H1 (cell line): ENCODE measurements at regions not wholly inside any gene's neighbourhood (a gene's known extent, or its start where the extent isn't known, plus 50 kb on each side); places are given as distances from the start of the nearest gene placed in this dataset.

Experiments used
- CTCF ChIA-PET: fragments of 300-600 bp; sonication (Branson Sonifier 250); formaldehyde crosslinking; loops from one replicate; lab custom pipeline; 2021; ENCODE audit not compliant: partially characterized antibody; lab: Charles Lee
- POLR2A ChIA-PET: fragments of 300-600 bp; sonication (Branson Sonifier 250); formaldehyde crosslinking; loops from one replicate; lab custom pipeline; 2021; ENCODE audit warnings: inconsistent platforms; ENCODE audit not compliant: partially characterized antibody; lab: Charles Lee
- DNase-seq, 2 experiments: peaks; one replicate each; pipeline versions ENCODE4 v3.0.0 to v3.0.0-alpha.2; 2010 to 2022; ENCODE audit warnings: low spot score in 2 of 2, low read depth in 1 of 2, mixed read lengths in 1 of 2
- FAIRE-seq: peaks from 2 replicates; lab custom pipeline; 2011; peaks lifted over from hg19 to GRCh38; lab: Jason Lieb, UNC
- H2AFZ ChIP-seq: 2 replicates; pipeline ENCODE4 v1.8.1; 2012; ENCODE audit warnings: low read length, inconsistent platforms
- H2AK5ac ChIP-seq: 2 replicates; pipeline ENCODE4 v1.6.1; 2013; ENCODE audit warnings: low read depth, low read length
- H2BK120ac ChIP-seq: replicated peaks from 2 replicates; pipeline ENCODE3; 2013; ENCODE audit warnings: low read depth, low read length, inconsistent platforms
- H2BK12ac ChIP-seq: 2 replicates; pipeline ENCODE4 v1.6.1; 2013; ENCODE audit warnings: low read depth, low read length
- H2BK15ac ChIP-seq: 2 replicates; pipeline ENCODE4 v1.6.1; 2013; ENCODE audit warnings: low read length
- H2BK20ac ChIP-seq: 2 replicates; pipeline ENCODE4 v1.6.1; 2013; ENCODE audit warnings: low read length
- H2BK5ac ChIP-seq: 2 replicates; pipeline ENCODE4 v1.6.1; 2013; ENCODE audit warnings: low read depth, low read length
- H3K14ac ChIP-seq: 2 replicates; pipeline ENCODE4 v1.6.1; 2013; ENCODE audit warnings: inconsistent platforms; ENCODE audit not compliant: insufficient read length
- H3K18ac ChIP-seq: 2 replicates; pipeline ENCODE4 v1.6.1; 2013; ENCODE audit warnings: low read length; ENCODE audit errors: extremely low read depth
- H3K23ac ChIP-seq: 2 replicates; pipeline ENCODE4 v1.6.1; 2013; ENCODE audit warnings: inconsistent platforms; ENCODE audit not compliant: insufficient read length
- H3K23me2 ChIP-seq: 2 replicates; pipeline ENCODE4 v1.6.1; 2013; ENCODE audit warnings: low read depth, low read length
- H3K27ac ChIP-seq: 2 replicates; pipeline ENCODE4 v1.6.1; 2011; ENCODE audit warnings: low read depth, low read length, inconsistent platforms
- H3K27me3 ChIP-seq, 4 experiments: replicated peaks in 1 of 4; 1 replicate in 1 of 4; 2 replicates in 3 of 4; pipeline versions ENCODE4 v1.6.1 to v1.8.1; 2011 to 2013; ENCODE audit warnings: low read length in 3 of 4, mild to moderate bottlenecking in 3 of 4, inconsistent platforms in 2 of 4, mixed read lengths in 2 of 4, moderate library complexity in 1 of 4; ENCODE audit not compliant: control insufficient read depth in 3 of 4, insufficient read depth in 3 of 4; ENCODE audit errors: extremely low read depth in 1 of 4
- H3K36me3 ChIP-seq, 4 experiments: 2 replicates each; pipeline versions ENCODE4 v1.6.1 to v1.8.1; 2011 to 2013; ENCODE audit warnings: mild to moderate bottlenecking in 4 of 4, low read length in 3 of 4, moderate library complexity in 2 of 4, control low read depth in 1 of 4, inconsistent platforms in 1 of 4; ENCODE audit not compliant: insufficient read depth in 4 of 4, control insufficient read depth in 2 of 4
- H3K4ac ChIP-seq: replicated peaks from 2 replicates; pipeline ENCODE3; 2013; ENCODE audit warnings: low read length, low read depth, mixed read lengths, inconsistent platforms; ENCODE audit not compliant: insufficient read length
- H3K4me1 ChIP-seq, 4 experiments: replicated peaks in 1 of 4; 1 replicate in 1 of 4; 2 replicates in 3 of 4; pipeline versions ENCODE4 v1.6.1 to v1.8.1; 2011 to 2013; ENCODE audit warnings: low read length in 3 of 4, inconsistent platforms in 2 of 4, mixed read lengths in 1 of 4; ENCODE audit not compliant: insufficient read depth in 4 of 4, control insufficient read depth in 3 of 4
- H3K4me2 ChIP-seq, 2 experiments: 2 replicates each; pipeline versions ENCODE4 v1.6.1 to v1.8.1; 2011 to 2013; ENCODE audit warnings: low read depth in 2 of 2, low read length in 2 of 2, control low read depth in 1 of 2, inconsistent platforms in 1 of 2, mild to moderate bottlenecking in 1 of 2; ENCODE audit not compliant: insufficient read depth in 1 of 2
- H3K4me3 ChIP-seq, 4 experiments: fragments of 200-600, 300-600 bp in 1 of 4; sonication (generic), shearing (Covaris generic), sonication (Bioruptor Twin) in 1 of 4; 2 replicates each; pipeline versions ENCODE4 v1.5.1 to v1.8.1; 2011 to 2016; ENCODE audit warnings: low read length in 4 of 4, low read depth in 3 of 4, control low read depth in 2 of 4, inconsistent platforms in 2 of 4, mild to moderate bottlenecking in 2 of 4, mixed read lengths in 1 of 4, moderate library complexity in 1 of 4; ENCODE audit not compliant: insufficient read depth in 2 of 4; ENCODE audit errors: extremely low read depth in 1 of 4
- H3K56ac ChIP-seq: replicated peaks from 2 replicates; pipeline ENCODE3; 2013; ENCODE audit warnings: low read depth, mild to moderate bottlenecking, mixed read lengths, low read length, inconsistent platforms; ENCODE audit not compliant: insufficient read length
- H3K79me1 ChIP-seq: 2 replicates; pipeline ENCODE4 v1.6.1; 2013; ENCODE audit warnings: low read depth, low read length, control low read depth
- H3K79me2 ChIP-seq, 2 experiments: 2 replicates each; pipeline versions ENCODE4 v1.6.1 to v1.8.1; 2012 to 2013; ENCODE audit warnings: low read length in 2 of 2, mild to moderate bottlenecking in 2 of 2, inconsistent platforms in 1 of 2; ENCODE audit not compliant: insufficient read depth in 2 of 2, control insufficient read depth in 1 of 2
- H3K9ac ChIP-seq, 4 experiments: replicated peaks in 1 of 4; 1 replicate in 1 of 4; 2 replicates in 3 of 4; pipeline versions ENCODE4 v1.6.1 to v1.8.1; 2011 to 2013; ENCODE audit warnings: low read depth in 3 of 4, low read length in 3 of 4, control low read depth in 2 of 4, mild to moderate bottlenecking in 2 of 4, moderate library complexity in 2 of 4, inconsistent platforms in 1 of 4; ENCODE audit errors: extremely low read depth in 1 of 4
- H3K9me3 ChIP-seq, 2 experiments: 2 replicates each; pipeline versions ENCODE4 v1.6.1 to v1.8.1; 2012 to 2013; ENCODE audit warnings: mild to moderate bottlenecking in 2 of 2, moderate library complexity in 2 of 2, control low read depth in 1 of 2, inconsistent platforms in 1 of 2, low read depth in 1 of 2, low read length in 1 of 2, mixed read lengths in 1 of 2; ENCODE audit not compliant: insufficient read depth in 2 of 2
- H4K20me1 ChIP-seq, 2 experiments: replicated peaks in 1 of 2; 2 replicates each; pipeline versions ENCODE3 to v1.8.1; 2011 to 2013; ENCODE audit warnings: inconsistent platforms in 2 of 2, low read length in 2 of 2, mild to moderate bottlenecking in 1 of 2; ENCODE audit not compliant: insufficient read depth in 2 of 2, control insufficient read depth in 1 of 2
- H4K5ac ChIP-seq: 2 replicates; pipeline ENCODE4 v1.6.1; 2013; ENCODE audit warnings: low read length, low read depth, mixed read lengths, inconsistent platforms; ENCODE audit not compliant: insufficient read length
- H4K8ac ChIP-seq: 2 replicates; pipeline ENCODE4 v1.8.0; 2013; ENCODE audit warnings: mild to moderate bottlenecking, moderate library complexity, low read length, inconsistent platforms; ENCODE audit not compliant: insufficient read depth; ENCODE audit errors: extremely low read depth
- H4K91ac ChIP-seq: replicated peaks from 2 replicates; pipeline ENCODE3; 2013; ENCODE audit warnings: low read length, mixed read lengths, inconsistent platforms; ENCODE audit not compliant: insufficient read length
- BACH1 ChIP-seq: IDR thresholded peaks from 2 replicates; pipeline ENCODE4 v1.6.1; 2012; ENCODE audit warnings: low read length, improper control_type of control experiment
- CBX8 ChIP-seq: fragments of 300-800, 300-1000 bp; sonication (generic); IDR thresholded peaks from 2 replicates; pipeline ENCODE4 v1.7.1; 2016; ENCODE audit warnings: low read depth, low read length, borderline replicate concordance
- MAFK ChIP-seq: IDR thresholded peaks from 2 replicates; pipeline ENCODE4 v1.6.1; 2012; ENCODE audit warnings: low read depth, mild to moderate bottlenecking, improper control_type of control experiment, low read length
- PHF8 ChIP-seq: fragments of 200-600 bp; sonication (generic); conservative IDR thresholded peaks from 2 replicates; pipeline ENCODE4 v1.7.1; 2012; ENCODE audit warnings: low read depth, mild to moderate bottlenecking, inconsistent platforms, low read length, moderate library complexity
- RAD21 ChIP-seq, 2 experiments: IDR thresholded peaks in 1 of 2; conservative IDR thresholded peaks in 1 of 2; 2 replicates each; pipeline ENCODE4 v1.6.1; 2011; ENCODE audit warnings: low read depth in 2 of 2, low read length in 2 of 2, improper control_type of control experiment in 1 of 2, inconsistent platforms in 1 of 2, mild to moderate bottlenecking in 1 of 2, moderate library complexity in 1 of 2
- TEAD4 ChIP-seq: IDR thresholded peaks from 2 replicates; pipeline ENCODE4 v1.6.1; 2012; ENCODE audit warnings: low read depth, low read length, inconsistent platforms, mixed read lengths
- ZNF274 ChIP-seq: IDR thresholded peaks from 2 replicates; pipeline ENCODE4 v1.7.0; 2012; ENCODE audit warnings: low read length, borderline replicate concordance; ENCODE audit errors: extremely low read depth
- WGBS, 2 experiments: shearing (Covaris generic) in 1 of 2; methylation state at CpG; one replicate each; pipeline versions ENCODE4 v1.1.6 to v1.1.7; 2013 to 2015; ENCODE audit warnings: low lambda C conversion rate in 2 of 2, mixed read lengths in 2 of 2, inconsistent platforms in 1 of 2, low coverage in 1 of 2, missing lambda C conversion rate in 1 of 2; ENCODE audit not compliant: insufficient replicate concordance in 2 of 2, insufficient coverage in 1 of 2, insufficient read length in 1 of 2; ENCODE audit errors: extremely low coverage in 1 of 2, missing lambda C conversion rate in 1 of 2; 5-methylcytosine and 5-hydroxymethylcytosine counted together
- TF ChIP-seq, protein P1 (sequence below): IDR thresholded peaks from 2 replicates; pipeline ENCODE4 v1.6.1; 2012; ENCODE audit warnings: low read length, inconsistent platforms

DNA sequence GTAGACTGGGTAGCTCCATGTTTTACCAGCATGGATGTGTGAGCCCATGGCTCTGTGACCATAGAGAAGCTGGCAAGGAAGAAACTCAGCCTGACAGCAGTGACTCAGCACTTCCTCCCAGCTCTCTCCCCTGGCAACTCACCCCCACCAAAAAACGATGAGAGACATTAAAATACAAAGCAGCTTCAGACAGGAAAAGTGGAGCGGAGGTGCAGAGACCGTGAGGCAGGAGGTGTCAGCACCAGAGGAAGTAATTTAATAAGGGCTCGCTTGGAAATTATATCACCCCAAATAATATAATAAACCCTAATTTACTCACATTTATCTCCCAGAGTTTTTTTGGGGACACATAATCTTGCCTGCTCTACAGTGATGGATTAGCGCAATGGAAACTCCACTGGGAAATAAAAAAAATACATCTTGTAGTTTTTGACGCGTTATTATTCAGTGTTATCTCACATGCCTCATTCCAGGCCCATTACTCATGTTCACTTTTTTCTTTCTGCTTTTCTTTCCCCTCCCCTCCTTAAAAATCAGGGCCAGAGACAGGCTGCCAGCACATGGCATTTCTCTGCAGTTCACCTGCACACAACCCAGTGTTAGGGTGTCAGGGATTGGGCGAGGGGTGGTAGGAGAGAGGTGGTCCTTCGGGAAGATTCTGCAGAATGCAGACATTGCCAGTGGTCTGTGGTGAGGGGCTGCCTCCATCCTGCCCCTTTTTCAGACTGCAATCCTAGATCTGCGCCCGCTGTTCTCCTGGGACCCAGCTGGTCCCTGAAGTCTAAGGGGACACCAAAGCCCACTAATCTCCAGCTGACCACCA, 170.8 kb downstream of the BUD13 start:
- Histone ChIP-seq H3K9ac (no peak overlapping the region; a peak in 1 of 7 replicates), H4K91ac (no peak overlapping the region), H4K8ac (no peak overlapping the region), H3K4me3 (no peak overlapping the region), H3K4me2 (no peak overlapping the region), H3K23ac (no peak overlapping the region), H2AK5ac (no peak overlapping the region), H3K4me1 (no peaks in the 10 kb centered on the region), H3K56ac (no peak overlapping the region), H4K20me1 (peaks cover 0 to 5% of the 10 kb centered on the region in 2 experiments), H3K4ac (no peak overlapping the region), H3K9me3 (no peaks in the 10 kb centered on the region), H3K36me3 (no peaks in the 10 kb centered on the region), H2BK15ac (no peak overlapping the region; the same call in 1 of the 2 replicates), H2BK12ac (peak overlapping the region; percentile 18; the same call in 1 of the 2 replicates), H2BK120ac (no peak overlapping the region), H3K14ac (no peak overlapping the region), H3K27ac (no peak overlapping the region), H4K5ac (no peak overlapping the region), H2BK20ac (no peak overlapping the region), H2AFZ (no peak overlapping the region), H3K27me3 (no peaks in the 10 kb centered on the region), H3K79me2 (no peaks in the 10 kb centered on the region), H3K18ac (no peak overlapping the region), H3K23me2 (no peaks in the 10 kb centered on the region)
- DNase-seq (no peak), FAIRE-seq (no peak)
- POLR2A ChIA-PET = no interaction called here
- CTCF ChIA-PET = interaction anchor here (0.7 to 1.4 kb wide), 3 partner anchors 36 to 103 kb away, joined by 3 to 4 read pairs (median 4); no protein-coding TSS in a partner anchor
- WGBS, 2 experiments = 85% methylated on average over 11 of the region's 11 CpGs; no CpG with 5 or more reads in 1 of the 2 experiments
- no peak for TF ChIP-seq CBX8
- no peak for TF ChIP-seq TEAD4
- no peak for TF ChIP-seq PHF8
- TF ChIP-seq, protein P1, sequence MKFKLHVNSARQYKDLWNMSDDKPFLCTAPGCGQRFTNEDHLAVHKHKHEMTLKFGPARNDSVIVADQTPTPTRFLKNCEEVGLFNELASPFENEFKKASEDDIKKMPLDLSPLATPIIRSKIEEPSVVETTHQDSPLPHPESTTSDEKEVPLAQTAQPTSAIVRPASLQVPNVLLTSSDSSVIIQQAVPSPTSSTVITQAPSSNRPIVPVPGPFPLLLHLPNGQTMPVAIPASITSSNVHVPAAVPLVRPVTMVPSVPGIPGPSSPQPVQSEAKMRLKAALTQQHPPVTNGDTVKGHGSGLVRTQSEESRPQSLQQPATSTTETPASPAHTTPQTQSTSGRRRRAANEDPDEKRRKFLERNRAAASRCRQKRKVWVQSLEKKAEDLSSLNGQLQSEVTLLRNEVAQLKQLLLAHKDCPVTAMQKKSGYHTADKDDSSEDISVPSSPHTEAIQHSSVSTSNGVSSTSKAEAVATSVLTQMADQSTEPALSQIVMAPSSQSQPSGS = no peak
- no peak for TF ChIP-seq ZNF274
- TF ChIP-seq MAFK = peak; percentile 60
- no peak for TF ChIP-seq RAD21 (IDR thresholded peaks at IDR 0.05 in 1 of 2, conservative IDR thresholded peaks at IDR 0.05 in 1 of 2; ENCODE audit: low read depth in 2 of 2, low read length in 2 of 2)
- TF ChIP-seq BACH1 = peak; percentile 80
- TF ChIP-seq, all 59 proteins: peak for 2
- Histone ChIP-seq H2BK5ac (no peak overlapping the region), H3K79me1 (no peaks in the 10 kb centered on the region)
